ENCODE measurements at regions not wholly inside any gene's neighbourhood (a gene's known extent, or its start where the extent isn't known, plus 50 kb on each side); places are given as distances from the start of the nearest gene placed in this dataset.
"Not testable (repeated sequence)": the region's sequence is repeated elsewhere in the genome, so short reads cannot be mapped to it uniquely, and the experiment has no call there.

DNA sequence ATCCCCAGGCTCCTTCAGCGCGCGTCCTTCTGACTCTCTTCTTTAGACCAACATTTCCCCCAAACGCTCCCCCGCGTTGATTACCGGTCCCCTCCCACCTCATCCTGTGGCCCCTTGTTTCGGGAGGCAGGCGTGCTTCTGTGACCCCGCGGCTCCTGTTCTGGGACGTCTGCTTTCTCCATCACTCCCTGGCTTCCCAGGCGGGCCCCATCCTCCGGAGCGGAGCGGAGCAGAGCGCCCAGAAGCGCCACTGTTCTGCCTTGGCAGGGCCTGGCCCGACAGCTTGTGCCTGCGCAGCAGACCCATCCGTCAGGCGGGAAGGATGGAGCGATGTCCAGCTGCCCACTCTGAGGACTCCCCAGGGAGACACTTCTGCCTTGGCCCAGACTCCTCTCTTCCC lies 1689.8 kb upstream of the DEFB115 start:
- TF ChIP-seq, protein P1, sequence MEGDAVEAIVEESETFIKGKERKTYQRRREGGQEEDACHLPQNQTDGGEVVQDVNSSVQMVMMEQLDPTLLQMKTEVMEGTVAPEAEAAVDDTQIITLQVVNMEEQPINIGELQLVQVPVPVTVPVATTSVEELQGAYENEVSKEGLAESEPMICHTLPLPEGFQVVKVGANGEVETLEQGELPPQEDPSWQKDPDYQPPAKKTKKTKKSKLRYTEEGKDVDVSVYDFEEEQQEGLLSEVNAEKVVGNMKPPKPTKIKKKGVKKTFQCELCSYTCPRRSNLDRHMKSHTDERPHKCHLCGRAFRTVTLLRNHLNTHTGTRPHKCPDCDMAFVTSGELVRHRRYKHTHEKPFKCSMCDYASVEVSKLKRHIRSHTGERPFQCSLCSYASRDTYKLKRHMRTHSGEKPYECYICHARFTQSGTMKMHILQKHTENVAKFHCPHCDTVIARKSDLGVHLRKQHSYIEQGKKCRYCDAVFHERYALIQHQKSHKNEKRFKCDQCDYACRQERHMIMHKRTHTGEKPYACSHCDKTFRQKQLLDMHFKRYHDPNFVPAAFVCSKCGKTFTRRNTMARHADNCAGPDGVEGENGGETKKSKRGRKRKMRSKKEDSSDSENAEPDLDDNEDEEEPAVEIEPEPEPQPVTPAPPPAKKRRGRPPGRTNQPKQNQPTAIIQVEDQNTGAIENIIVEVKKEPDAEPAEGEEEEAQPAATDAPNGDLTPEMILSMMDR (IDR thresholded peaks at IDR 0.05), result not testable (repeated sequence)
- TF ChIP-seq, protein P2, sequence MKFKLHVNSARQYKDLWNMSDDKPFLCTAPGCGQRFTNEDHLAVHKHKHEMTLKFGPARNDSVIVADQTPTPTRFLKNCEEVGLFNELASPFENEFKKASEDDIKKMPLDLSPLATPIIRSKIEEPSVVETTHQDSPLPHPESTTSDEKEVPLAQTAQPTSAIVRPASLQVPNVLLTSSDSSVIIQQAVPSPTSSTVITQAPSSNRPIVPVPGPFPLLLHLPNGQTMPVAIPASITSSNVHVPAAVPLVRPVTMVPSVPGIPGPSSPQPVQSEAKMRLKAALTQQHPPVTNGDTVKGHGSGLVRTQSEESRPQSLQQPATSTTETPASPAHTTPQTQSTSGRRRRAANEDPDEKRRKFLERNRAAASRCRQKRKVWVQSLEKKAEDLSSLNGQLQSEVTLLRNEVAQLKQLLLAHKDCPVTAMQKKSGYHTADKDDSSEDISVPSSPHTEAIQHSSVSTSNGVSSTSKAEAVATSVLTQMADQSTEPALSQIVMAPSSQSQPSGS (CRISPR knock-in tag; IDR thresholded peaks at IDR 0.05; ENCODE audit: borderline replicate concordance, low read depth), result not testable (repeated sequence)
- TF ChIP-seq, protein P3, sequence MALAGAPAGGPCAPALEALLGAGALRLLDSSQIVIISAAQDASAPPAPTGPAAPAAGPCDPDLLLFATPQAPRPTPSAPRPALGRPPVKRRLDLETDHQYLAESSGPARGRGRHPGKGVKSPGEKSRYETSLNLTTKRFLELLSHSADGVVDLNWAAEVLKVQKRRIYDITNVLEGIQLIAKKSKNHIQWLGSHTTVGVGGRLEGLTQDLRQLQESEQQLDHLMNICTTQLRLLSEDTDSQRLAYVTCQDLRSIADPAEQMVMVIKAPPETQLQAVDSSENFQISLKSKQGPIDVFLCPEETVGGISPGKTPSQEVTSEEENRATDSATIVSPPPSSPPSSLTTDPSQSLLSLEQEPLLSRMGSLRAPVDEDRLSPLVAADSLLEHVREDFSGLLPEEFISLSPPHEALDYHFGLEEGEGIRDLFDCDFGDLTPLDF (CRISPR knock-in tag; IDR thresholded peaks at IDR 0.05), result not testable (repeated sequence)
